HG02938 (cell line): ENCODE measurements at regions not wholly inside any gene's neighbourhood (a gene's known extent, or its start where the extent isn't known, plus 50 kb on each side); places are given as distances from the start of the nearest gene placed in this dataset.

ENCODE experiments used
- ATAC-seq: cut with Tn5 transposase; IDR thresholded peaks from one replicate; pipeline ENCODE4 v1.9.1; 2021; ENCODE audit warnings: mild to moderate bottlenecking, moderate library complexity; ENCODE audit not compliant: unreplicated experiment

DNA sequence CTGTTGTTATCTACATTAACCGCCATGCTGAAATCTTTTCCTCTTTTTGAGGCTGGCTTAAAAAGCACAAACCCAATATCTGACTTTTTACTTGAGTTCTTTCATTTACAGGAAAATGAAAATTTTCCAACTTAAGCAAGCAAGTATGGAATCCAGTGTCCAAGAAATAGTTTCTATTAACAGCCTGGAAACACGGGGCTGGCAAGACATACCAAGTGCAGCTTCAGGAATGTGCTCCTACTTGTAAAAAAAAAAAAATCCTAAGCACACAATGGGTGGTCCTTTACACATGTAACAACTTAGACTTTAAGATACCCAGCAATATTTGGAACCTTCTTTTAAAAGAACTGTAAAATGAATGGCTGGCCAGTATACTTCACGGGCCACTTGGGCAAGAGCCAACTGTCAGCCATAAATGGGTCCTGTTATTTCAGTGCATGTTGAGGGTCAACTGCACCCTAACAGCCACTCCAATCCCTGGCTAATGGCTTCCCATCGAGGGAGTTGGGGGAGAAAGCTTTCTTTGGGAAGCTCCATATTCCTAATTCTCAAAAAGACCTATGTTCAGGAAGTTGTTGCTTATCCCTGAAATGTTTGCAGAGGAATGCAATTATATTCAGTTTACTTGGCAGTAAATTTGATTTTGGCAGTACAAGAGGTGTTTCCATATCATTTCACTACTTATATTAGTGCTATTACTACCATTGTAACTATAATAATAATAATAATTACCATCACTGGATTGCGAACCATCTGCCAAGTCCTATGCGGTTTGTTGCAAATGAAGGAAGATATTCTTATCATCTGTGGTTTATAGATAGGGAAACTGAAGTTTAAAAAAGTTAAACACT is 236.4 kb upstream of the TMEM72 start:
- ATAC-seq = no peak

DNA sequence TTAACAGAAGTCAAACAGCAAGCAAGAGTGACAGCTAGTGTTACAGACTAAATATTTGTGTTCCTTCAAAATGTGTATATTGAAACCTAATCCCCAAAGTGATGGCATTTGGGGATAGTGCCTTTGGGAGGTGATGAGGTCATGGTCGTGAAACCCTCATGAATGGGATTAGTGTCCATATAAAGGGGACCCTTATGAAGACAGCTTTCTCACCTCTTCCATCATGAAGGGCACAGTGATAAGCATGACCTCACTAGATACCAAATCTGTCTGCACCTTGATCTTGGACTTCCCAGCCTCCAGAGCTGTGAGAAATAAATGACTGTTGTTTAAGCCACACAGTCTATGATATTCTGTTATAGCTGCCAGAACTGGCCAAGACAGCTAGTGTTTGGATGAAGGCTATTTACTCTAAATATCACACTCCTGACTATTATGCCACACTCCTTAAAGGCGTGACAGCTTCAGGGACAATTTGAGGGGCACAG is 235.7 kb upstream of the TMEM72 start:
- ATAC-seq = no peak

DNA sequence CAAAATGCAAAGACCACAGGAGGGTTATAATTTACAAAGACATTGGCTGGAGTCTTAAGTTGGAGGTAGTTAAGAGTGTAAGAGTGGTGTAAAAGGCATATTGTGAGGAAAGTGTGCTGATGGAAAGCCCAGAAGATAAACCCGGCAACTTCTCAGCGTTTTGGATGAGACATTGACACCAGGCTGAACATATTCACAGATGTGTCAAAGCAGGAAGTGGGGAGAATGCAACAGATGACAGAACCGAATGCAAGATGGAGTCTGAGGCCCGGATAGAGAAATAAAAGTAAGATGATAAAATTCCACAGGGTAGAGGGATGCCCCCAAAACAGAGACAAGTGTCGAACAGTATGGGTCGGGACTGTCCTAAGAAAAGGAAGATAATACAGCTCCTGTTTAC is 230.4 kb upstream of the TMEM72 start:
- no peak for ATAC-seq

DNA sequence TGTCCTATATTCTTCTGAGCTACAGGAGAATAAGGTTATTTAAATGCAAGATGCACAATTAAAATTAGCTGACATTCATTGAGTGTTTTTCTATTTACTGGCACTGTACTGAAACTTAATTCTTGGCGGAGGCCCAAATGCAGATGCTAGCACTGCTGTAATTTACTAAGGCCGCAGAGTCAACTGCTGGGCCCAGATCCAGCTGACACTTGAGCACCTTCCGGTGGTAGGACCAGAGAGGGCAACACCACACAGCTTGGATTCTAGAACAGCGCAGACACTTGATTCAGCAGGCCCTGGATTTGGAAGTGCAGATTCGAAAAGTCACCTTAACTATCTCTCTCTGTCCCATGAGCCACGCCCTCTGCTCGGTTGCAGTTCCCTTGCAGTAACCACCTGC is 228.6 kb upstream of the TMEM72 start:
- ATAC-seq = no peak

DNA sequence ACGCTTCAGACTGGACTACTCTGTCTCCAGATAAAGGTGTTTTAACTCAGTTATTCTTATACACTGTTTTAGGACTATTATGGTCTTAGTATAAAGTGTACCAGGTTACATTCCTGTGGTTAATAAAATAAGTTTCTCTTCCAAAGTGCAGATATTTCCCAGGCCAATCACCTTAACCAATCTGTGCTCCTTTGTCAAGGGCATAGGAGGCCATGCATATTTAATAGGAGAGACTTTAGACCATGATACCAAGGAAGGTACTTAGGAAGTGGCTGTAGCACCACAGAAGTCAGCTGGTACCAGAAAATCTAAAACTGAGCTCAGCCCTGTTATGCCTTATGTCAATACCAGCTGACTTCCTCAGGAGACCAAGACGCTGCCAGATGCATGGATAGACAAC is 226.5 kb upstream of the TMEM72 start:
- ATAC-seq = no peak

DNA sequence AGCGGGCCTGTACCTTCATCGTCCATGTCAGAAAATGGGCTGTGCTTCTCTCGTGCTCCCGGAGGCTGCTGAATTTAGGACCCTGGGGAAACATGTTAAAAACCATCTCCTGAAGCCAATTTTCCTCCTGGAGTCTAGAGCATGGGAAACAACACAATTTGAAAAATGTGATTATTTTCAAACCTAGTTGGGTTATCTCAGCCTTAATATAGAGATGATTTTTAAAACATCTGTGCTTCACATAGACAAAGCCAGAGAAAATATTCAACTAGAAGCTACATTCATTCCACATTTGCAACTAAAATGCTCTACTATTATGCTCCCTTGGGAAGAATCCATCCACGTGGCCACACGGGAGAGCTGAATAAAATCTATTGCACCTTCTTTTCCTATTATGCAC is 225.9 kb upstream of the TMEM72 start:
- ATAC-seq = no peak

DNA sequence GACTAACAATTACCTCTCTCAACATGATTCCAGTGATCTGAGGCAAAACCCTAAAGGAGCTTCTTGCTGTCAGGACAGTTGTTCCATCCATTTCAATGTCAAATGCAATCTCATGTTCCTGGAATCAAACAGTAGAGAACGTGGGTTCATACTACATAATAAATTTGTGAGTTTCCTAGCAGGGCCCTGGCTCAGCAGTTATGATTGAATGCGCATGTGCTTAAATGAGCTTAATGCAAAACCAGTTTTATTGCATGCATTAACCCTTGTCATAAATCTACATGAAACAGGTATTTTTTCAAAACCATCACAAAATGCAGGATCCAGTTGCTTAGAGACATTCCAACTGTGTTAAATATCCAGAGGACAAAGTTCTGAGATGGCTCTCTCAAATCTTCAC is 225.4 kb upstream of the TMEM72 start:
- no peak for ATAC-seq

DNA sequence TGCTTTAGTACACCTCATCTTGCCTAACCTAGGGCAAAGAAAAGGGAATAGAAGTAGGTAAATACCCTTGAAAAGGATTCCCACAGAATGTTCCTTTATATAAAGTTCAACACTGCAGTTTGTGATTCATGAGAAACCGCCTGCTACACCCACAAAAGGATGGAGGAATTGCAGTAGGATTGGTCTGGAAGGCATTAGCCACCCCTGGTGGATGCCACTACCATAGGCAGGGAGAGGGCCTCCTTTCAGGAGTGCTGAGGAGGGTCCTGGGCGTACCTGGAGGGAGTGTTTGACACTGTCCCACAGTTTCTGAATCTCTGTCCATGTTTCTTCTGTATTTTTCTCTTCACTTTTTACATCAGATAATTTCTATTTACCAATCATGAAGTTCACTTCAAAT is 221.8 kb upstream of the TMEM72 start:
- no peak for ATAC-seq

DNA sequence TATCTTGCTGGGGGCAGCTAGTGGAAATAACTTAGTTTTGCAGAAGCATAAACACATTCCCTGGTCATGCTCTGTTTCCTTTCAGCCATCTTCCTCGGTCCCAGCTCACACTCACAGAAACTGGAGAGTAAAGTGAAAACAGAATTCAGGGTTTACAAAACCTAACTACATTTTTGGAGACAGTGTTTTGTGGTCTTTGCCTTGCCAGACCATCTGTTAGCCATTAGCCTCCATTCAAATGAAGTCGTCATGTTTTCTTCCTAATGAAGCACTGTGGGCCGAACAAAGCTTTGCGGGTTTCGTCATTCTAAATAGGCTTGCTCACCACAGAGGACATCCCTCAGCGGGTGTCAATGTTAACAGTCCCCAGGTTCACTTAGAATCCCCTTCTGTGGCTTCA is 214.6 kb upstream of the TMEM72 start:
- ATAC-seq = no peak

DNA sequence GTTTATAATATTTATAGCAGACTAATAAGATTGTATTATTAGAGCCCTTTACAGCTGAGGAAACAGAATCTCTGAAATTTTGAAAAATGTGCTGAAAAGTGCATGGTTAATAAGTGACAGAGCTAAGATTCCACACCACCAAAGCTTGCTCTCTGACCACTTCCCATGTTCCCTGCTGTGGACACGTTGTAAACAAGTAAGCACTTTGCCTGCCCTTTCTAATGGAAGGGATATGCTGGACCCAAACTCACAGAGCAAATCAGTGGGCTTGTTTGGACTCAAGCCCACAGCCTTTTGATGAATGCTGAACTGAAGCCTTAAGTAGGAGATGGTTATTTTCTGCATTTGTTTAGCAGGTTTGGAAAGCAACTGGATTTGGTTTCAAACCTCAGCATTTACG is 214.0 kb upstream of the TMEM72 start:
- no peak for ATAC-seq

DNA sequence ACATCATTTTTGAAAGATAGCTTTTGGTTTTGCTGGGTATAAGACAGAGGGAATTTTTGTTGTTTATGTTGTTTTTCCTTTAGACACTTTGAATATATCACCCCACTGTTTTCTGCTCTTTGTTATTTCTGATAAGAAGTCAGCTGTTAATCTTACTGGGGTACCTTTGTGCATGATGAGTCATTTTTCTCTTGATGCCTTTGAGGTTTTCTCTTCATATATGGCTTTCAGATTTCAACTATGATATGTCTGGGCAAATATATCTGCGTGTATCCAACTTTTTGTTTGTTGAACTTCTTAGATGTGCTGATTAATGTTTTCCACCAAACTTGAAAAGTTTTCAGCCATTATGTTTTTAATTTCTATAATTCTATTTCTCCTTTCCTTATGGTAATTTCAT is 208.6 kb upstream of the TMEM72 start:
- no peak for ATAC-seq

DNA sequence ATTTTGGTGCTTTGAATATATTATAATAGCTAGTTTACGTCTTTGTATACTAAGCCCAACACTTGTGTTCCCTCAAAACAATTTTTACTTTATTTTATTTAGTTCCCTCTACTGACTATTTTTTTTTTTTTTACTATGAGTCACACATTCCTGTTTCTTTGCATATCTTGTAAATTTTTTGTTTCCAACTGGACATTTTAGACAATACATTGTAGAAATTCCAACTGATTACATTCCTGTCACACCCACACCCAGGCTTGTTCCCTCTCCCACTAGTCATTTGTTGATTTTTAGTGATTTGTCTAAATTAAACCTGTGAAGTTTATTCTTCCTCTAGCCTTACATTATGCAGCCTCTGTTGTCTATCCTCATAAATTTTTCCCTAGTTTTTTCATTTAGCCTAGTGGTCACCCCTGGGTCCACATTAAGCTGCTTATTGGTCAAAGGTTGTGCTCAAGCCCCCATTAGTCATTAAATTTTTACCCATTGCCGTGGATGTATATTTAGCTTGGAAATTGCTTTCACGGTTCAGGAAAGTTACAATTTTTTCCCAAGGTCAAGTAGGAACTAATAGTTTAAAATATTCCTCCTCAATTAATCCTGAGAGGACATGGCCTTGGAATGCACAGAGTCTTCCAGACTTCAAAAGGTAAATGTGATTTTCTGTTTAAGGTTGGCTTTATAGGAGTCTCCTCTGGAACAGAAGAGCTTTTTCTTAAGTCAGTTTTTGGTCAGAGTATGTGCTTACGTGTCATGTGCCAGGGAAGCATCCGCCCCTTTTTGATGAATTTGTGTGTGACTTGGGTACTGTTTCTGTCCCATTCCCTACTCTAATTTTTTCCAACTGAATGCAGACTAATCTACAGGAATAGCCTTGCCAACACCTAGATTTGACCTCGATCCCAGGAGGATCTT is 207.6 kb upstream of the TMEM72 start:
- ATAC-seq = no peak

DNA sequence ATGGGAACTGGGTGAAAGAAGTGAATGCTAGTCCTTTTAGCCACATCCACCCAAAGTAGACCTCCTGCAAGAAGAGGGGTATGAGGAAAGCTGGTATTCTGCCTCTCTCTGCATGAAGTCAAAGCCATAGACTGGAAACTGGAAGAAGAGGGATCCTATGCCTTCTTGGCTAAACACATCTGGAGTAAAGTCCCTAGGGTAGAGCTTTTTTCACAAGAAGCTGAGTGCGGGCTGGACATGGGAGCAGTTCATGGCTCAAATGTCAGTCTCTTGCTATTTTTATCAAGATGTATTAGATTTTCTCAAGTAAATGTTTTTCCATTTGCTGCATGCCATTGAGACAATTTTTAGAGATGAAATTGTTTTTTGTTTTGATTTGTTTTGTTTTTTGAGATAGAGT is 206.5 kb upstream of the TMEM72 start:
- ATAC-seq = no peak

DNA sequence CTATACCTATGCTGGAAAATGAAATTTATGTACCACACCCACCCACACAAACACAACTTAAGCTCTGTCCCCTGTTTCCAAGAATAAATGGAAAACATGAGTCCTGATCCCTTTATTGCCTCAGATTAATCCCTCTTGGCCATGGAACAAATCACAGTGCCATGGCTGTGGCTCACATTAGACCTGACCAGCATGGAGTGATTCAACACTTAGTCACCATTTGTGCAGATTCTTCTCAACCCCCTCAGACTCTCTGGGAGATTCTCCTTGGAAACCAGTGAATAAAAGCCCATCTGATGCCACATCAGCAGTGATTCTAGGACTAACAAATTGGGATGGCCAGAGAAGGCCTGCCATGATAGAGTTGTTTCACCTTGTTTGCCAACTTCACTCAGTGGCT is 204.4 kb upstream of the TMEM72 start:
- no peak for ATAC-seq

DNA sequence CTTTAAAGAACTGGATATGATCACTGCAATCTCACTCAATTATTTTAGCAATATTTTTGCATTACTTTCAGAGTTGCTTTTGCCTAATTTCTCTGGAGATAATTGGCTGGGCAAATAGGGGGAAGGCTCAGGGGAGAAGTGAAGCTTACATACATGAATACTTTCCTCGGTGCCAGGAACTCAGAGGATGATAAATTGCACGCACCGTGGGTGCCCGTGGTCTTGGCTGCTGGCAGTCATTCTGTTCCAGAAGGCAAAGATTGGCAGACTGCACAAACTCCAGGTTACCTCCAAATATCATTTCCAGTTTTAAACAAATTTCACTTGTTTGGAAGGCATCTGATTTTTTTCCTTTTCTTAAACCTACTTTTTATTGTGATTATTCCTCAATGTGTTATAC is 197.8 kb upstream of the TMEM72 start:
- no peak for ATAC-seq

DNA sequence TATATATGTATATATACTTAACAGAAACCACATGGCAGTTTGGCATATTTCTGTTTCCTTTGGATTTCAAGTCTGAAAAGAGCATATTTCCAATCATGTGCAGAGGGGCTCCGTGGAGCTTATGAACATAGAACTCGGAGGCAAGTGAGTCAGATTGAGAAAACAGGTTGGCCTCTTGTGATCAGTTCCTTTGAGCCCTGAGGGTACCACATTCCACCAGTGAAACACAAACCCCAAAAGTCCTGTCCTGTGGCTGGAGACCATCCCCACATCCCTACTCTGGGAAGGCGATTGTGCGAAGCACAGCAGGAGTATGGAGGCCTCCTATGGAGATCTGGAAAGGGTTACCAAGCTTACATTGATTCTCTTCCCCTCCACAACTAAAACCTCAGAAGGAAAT is 196.7 kb upstream of the TMEM72 start:
- ATAC-seq = no peak

DNA sequence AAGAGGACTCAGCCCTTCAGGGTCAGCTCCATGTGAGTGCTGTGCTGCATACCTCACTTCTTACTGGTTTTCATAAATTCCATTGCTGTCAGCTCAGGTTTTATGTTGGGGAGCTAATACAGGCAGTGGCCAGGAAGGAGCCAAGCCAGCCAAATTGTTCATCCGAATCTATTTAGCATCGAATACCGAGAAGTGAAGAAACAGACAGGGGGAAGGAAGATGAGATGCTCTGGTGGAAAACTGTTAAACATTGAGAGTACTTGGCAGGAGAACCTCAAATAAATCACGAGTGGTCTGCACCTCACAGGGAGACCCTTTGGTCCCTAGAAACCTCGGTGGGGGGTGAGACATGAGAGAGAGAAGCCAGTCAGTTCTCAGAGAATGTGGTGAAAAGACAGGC is 196.0 kb upstream of the TMEM72 start:
- ATAC-seq = no peak

DNA sequence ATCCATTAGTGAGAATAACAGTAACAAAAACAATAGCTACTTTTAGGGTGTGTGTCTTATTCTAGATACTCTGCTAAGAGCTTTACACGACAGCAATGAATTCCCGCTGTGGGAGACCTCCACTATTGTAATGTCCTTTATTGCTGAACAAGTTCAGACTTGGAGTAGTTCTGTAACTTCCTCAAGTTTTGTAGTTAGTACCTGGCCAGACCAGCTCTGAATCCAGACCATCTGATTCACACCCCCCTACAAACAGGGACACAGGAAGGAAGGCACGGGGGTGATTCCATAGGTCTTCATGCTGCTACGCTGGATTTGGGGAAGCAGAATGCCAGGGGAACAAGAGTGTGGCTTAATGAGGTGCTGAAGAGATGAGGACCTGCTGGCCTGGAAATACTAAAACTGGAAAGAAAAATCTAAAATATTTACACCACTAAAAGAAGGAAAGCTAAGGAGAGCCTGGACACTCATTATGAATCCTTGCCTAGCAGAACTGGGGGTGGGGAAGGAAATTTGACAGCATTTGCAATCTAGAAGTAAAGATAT is 194.6 kb upstream of the TMEM72 start:
- no peak for ATAC-seq

DNA sequence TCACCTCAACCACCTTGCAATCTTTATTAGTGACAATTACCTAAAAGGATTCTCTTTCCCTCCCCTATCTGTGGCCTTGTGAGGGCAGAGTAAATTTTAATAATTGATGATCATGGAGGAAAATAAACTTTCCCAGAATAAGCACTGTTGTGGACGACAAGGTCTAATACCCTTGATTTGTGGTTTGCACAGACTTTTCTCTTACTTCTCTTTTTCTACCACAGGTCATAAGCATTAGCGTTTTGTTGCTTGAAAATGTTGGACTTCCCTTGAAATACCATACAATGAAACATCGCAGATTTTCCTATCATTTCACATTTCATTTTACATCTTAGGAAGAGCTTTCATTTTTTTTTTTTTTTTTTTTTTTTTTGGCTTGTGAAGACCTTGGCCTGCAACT is 188.1 kb upstream of the TMEM72 start:
- ATAC-seq = no peak

DNA sequence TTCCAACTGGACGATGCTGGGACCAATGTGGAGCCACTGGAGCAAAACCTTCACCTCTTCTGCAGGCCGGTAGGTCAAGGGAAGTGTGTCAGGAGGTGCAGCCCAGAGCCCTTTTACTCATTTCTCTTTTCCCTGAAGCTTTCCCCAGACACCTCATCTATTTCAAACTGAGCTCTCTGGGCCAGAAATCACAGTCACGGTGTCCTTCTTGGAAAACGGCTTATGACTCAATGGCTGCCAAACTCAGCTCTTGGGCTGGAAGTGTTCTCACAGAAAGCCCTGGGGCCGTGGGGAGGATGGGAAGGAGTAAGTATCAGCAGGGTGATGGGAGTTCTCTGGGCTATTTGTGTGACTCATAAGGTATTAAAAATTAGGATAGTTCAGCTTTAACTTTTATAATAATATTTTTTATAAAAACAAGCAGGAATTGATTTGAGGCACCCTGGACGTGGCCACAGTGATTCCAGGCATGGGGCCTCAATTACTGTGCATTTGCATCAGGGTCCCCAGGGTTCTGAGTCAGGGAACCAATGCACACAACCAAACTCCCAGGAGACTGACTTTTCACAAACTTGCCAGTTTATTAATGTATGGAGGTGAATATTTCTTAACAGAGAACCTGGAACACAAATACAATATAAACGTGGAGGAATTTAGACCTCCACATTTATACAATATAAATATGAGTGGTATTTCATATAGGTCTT is 187.4 kb upstream of the TMEM72 start:
- no peak for ATAC-seq
